ENCODE measurements at regions not wholly inside any gene's neighbourhood (a gene's known extent, or its start where the extent isn't known, plus 50 kb on each side); places are given as distances from the start of the nearest gene placed in this dataset.
"Not testable (repeated sequence)": the region's sequence is repeated elsewhere in the genome, so short reads cannot be mapped to it uniquely, and the experiment has no call there.

GRCh38 chr1:94349853-94350252 lies 68.3 kb upstream of the ABCD3 start (continued):
- TF ChIP-seq, protein P1, sequence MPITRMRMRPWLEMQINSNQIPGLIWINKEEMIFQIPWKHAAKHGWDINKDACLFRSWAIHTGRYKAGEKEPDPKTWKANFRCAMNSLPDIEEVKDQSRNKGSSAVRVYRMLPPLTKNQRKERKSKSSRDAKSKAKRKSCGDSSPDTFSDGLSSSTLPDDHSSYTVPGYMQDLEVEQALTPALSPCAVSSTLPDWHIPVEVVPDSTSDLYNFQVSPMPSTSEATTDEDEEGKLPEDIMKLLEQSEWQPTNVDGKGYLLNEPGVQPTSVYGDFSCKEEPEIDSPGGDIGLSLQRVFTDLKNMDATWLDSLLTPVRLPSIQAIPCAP (CRISPR knock-in tag; IDR thresholded peaks at IDR 0.05): no peak
- no peak for TF ChIP-seq ZMAT4 (CRISPR knock-in tag; IDR thresholded peaks at IDR 0.05)
- no peak for TF ChIP-seq SP1 (CRISPR knock-in tag; conservative IDR thresholded peaks at IDR 0.05)
- no peak for TF ChIP-seq TEAD4 (CRISPR knock-in tag; IDR thresholded peaks at IDR 0.05)
- TF ChIP-seq E2F1 (CRISPR knock-in tag; IDR thresholded peaks at IDR 0.05): no peak

GRCh38 chr1:94348386-94348785 lies 69.8 kb upstream of the ABCD3 start:
- CTCF ChIA-PET; ATAC-seq; H3K4me3 Mint-ChIP-seq; POLR2A ChIA-PET; H3K27ac Mint-ChIP-seq; H3K9me3 Mint-ChIP-seq; DNase-seq (ENCODE audit: low spot score); H3K27me3 Mint-ChIP-seq (ENCODE audit: low read depth); H3K4me1 Mint-ChIP-seq; H3K36me3 Mint-ChIP-seq: not testable (repeated sequence)

- H3K27me3 Mint-ChIP-seq (ENCODE audit: low read depth): peaks cover 2% of the 10 kb centered on the region; the same call in 1 of the 2 replicates
Observed at GRCh38 chr1:94345148-94345721, 73.0 kb upstream of the ABCD3 start.

GRCh38 chr1:94342416-94342815 lies 75.8 kb upstream of the ABCD3 start:
- peaks cover 2% of the 10 kb centered on the region; the same call in 1 of the 2 replicates for H3K27me3 Mint-ChIP-seq (ENCODE audit: low read depth)
- TF ChIP-seq ZSCAN18 (CRISPR knock-in tag; IDR thresholded peaks at IDR 0.05): no peak
- no peak for TF ChIP-seq E2F1 (CRISPR knock-in tag; IDR thresholded peaks at IDR 0.05)
- TF ChIP-seq NR2C2 (CRISPR knock-in tag; IDR thresholded peaks at IDR 0.05): no peak
- TF ChIP-seq ATF6 (CRISPR knock-in tag; IDR thresholded peaks at IDR 0.05): no peak
- no peak for TF ChIP-seq ZNF138 (CRISPR knock-in tag; conservative IDR thresholded peaks at IDR 0.05)
- no peak for TF ChIP-seq ZNF121 (CRISPR knock-in tag; IDR thresholded peaks at IDR 0.05)
- TF ChIP-seq TP53 (CRISPR knock-in tag; IDR thresholded peaks at IDR 0.05): no peak
- TF ChIP-seq ZMAT4 (CRISPR knock-in tag; IDR thresholded peaks at IDR 0.05): no peak
- no peak for TF ChIP-seq ZNF396 (CRISPR knock-in tag; IDR thresholded peaks at IDR 0.05; ENCODE audit: borderline replicate concordance)
- TF ChIP-seq FOXJ3 (CRISPR knock-in tag; IDR thresholded peaks at IDR 0.05; ENCODE audit: borderline replicate concordance): no peak
- TF ChIP-seq MYBL2 (CRISPR knock-in tag; IDR thresholded peaks at IDR 0.05): no peak
- no peak for TF ChIP-seq ZNF232 (CRISPR knock-in tag; IDR thresholded peaks at IDR 0.05)
- no peak for TF ChIP-seq GRHL2 (CRISPR knock-in tag; IDR thresholded peaks at IDR 0.05; ENCODE audit: insufficient replicate concordance, severe bottlenecking)
- TF ChIP-seq TCF7 (CRISPR knock-in tag; IDR thresholded peaks at IDR 0.05; ENCODE audit: low read depth): no peak
- H3K4me3 Mint-ChIP-seq: no peak overlapping the region
- CTCF ChIA-PET: interaction anchor here (0.9 to 1.1 kb wide), 2 partner anchors 297 to 303 kb away, joined by 3 to 4 read pairs; no protein-coding TSS in a partner anchor
- DNase-seq (ENCODE audit: low spot score): no peak
- H3K36me3 Mint-ChIP-seq: no peaks in the 10 kb centered on the region
- H3K27ac Mint-ChIP-seq: no peak overlapping the region
- POLR2A ChIA-PET: no interaction called here
- no peak for ATAC-seq
- H3K4me1 Mint-ChIP-seq: 0 out of 2 replicates have a peak, but pooled peaks cover 3% of the 10 kb centered on the region
- H3K9me3 Mint-ChIP-seq: no peaks in the 10 kb centered on the region

More at GRCh38 chr1:94345148-94345721, 73.0 kb upstream of the ABCD3 start:
- Mint-ChIP-seq H3K4me1 (0 out of 2 replicates have a peak, but pooled peaks cover 3% of the 10 kb centered on the region), H3K27ac (no peak overlapping the region), H3K9me3 (no peaks in the 10 kb centered on the region), H3K4me3 (no peak overlapping the region), H3K36me3 (no peaks in the 10 kb centered on the region)
- CTCF ChIA-PET: no interaction called here
- TF ChIP-seq ZNF416 (CRISPR knock-in tag; IDR thresholded peaks at IDR 0.05) (no peak), NFE2L1 (CRISPR knock-in tag; IDR thresholded peaks at IDR 0.05) (no peak), TCF7 (CRISPR knock-in tag; IDR thresholded peaks at IDR 0.05; ENCODE audit: low read depth) (no peak), ZNF263 (CRISPR knock-in tag; IDR thresholded peaks at IDR 0.05; ENCODE audit: low read depth) (no peak), GRHL2 (CRISPR knock-in tag; IDR thresholded peaks at IDR 0.05; ENCODE audit: insufficient replicate concordance, severe bottlenecking) (no peak), NR1H2 (CRISPR knock-in tag; IDR thresholded peaks at IDR 0.05) (no peak), ZBTB21 (CRISPR knock-in tag; IDR thresholded peaks at IDR 0.05; ENCODE audit: borderline replicate concordance) (no peak), E2F5 (CRISPR knock-in tag; IDR thresholded peaks at IDR 0.05) (no peak), MYBL2 (CRISPR knock-in tag; IDR thresholded peaks at IDR 0.05) (no peak), ZNF396 (CRISPR knock-in tag; IDR thresholded peaks at IDR 0.05; ENCODE audit: borderline replicate concordance) (no peak)
- ATAC-seq: no peak
- no peak for DNase-seq (ENCODE audit: low spot score)
- POLR2A ChIA-PET: no interaction called here
